SHP77 treated with DMSO at 0.1 percent for 48 hours (cell line): ENCODE measurements at regions not wholly inside any gene's neighbourhood (a gene's known extent, or its start where the extent isn't known, plus 50 kb on each side); places are given as distances from the start of the nearest gene placed in this dataset.

Experiments
- DNase-seq: peaks from one replicate; lab custom pipeline; 2025; lab: John Stamatoyannopoulos, UW

GRCh38 chr11:45554230-45554967, 111.0 kb downstream of the CHST1 start:
- DNase-seq = no peak

- no peak for DNase-seq
These were observed 112.0 kb downstream of the CHST1 start for GRCh38 chr11:45553383-45553936.

- DNase-seq = no peak
These were observed 114.2 kb downstream of the CHST1 start for GRCh38 chr11:45551191-45551713.

GRCh38 chr11:45549257-45549656, 116.2 kb downstream of the CHST1 start:
- no peak for DNase-seq

GRCh38 chr11:45546366-45546765, 119.1 kb downstream of the CHST1 start:
- no peak for DNase-seq

GRCh38 chr11:45544826-45545225, 120.6 kb downstream of the CHST1 start:
- DNase-seq = no peak

- DNase-seq = no peak
These were observed 121.5 kb downstream of the CHST1 start for GRCh38 chr11:45543808-45544422.

- DNase-seq = no peak
These were observed 122.3 kb downstream of the CHST1 start for GRCh38 chr11:45543081-45543480.

GRCh38 chr11:45541693-45542434, 123.6 kb downstream of the CHST1 start:
- DNase-seq = no peak

- DNase-seq = no peak
These were observed 126.5 kb downstream of the CHST1 start for GRCh38 chr11:45538939-45539338.

GRCh38 chr11:45538363-45538762, 127.1 kb downstream of the CHST1 start:
- DNase-seq = no peak

GRCh38 chr11:45537614-45538013, 127.8 kb downstream of the CHST1 start:
- DNase-seq = no peak

- no peak for DNase-seq
These were observed 130.4 kb downstream of the CHST1 start for GRCh38 chr11:45535033-45535432.

- DNase-seq = no peak
These were observed 131.3 kb downstream of the CHST1 start for GRCh38 chr11:45534132-45534531.

GRCh38 chr11:45532546-45532945, 132.9 kb downstream of the CHST1 start:
- no peak for DNase-seq

GRCh38 chr11:45530776-45531175, 134.6 kb downstream of the CHST1 start:
- no peak for DNase-seq

- DNase-seq = no peak
These were observed 135.3 kb downstream of the CHST1 start for GRCh38 chr11:45530111-45530510.

- no peak for DNase-seq
These were observed 137.0 kb downstream of the CHST1 start for GRCh38 chr11:45528435-45528834.

- no peak for DNase-seq
These were observed 137.5 kb downstream of the CHST1 start for GRCh38 chr11:45527898-45528297.

- no peak for DNase-seq
These were observed 140.0 kb downstream of the CHST1 start for GRCh38 chr11:45525393-45525792.

- DNase-seq = no peak
These were observed 141.7 kb downstream of the CHST1 start for GRCh38 chr11:45523760-45524159.

GRCh38 chr11:45518833-45519535, 146.4 kb downstream of the CHST1 start:
- no peak for DNase-seq
